Liver (tissue), 3 donors: ENCODE measurements at regions not wholly inside any gene's neighbourhood (a gene's known extent, or its start where the extent isn't known, plus 50 kb on each side); places are given as distances from the start of the nearest gene placed in this dataset.

ENCODE experiments used
- GABPA ChIP-seq, 2 donors: IDR thresholded peaks in 1 of 2; conservative IDR thresholded peaks in 1 of 2; 2 replicates each; pipeline ENCODE4 v1.6.1; 2016; ENCODE audit warnings: antibody characterized with exemption in 2 of 2, mild to moderate bottlenecking in 1 of 2, moderate library complexity in 1 of 2
- JUND ChIP-seq, 2 donors: IDR thresholded peaks; 2 replicates each; pipeline ENCODE4 v1.6.1; 2016; ENCODE audit warnings: antibody characterized with exemption in 2 of 2
- RXRA ChIP-seq, 2 donors: IDR thresholded peaks; 2 replicates each; pipeline ENCODE4 v1.6.1; 2017 to 2018; ENCODE audit warnings: antibody characterized with exemption in 2 of 2, mild to moderate bottlenecking in 1 of 2
- TF ChIP-seq, protein P1 (sequence below): fragments of 150-350 bp; IDR thresholded peaks from 2 replicates; pipeline ENCODE4 v1.5.1; 2017; ENCODE audit warnings: improper control_type of control experiment, low read depth, low read length; ENCODE audit not compliant: missing input control
- TF ChIP-seq, protein P2 (sequence below): IDR thresholded peaks from 2 replicates; pipeline ENCODE4 v1.6.1; 2016; ENCODE audit warnings: antibody characterized with exemption, mild to moderate bottlenecking
- donor health status: healthy.
- donor health status: healthy.

DNA sequence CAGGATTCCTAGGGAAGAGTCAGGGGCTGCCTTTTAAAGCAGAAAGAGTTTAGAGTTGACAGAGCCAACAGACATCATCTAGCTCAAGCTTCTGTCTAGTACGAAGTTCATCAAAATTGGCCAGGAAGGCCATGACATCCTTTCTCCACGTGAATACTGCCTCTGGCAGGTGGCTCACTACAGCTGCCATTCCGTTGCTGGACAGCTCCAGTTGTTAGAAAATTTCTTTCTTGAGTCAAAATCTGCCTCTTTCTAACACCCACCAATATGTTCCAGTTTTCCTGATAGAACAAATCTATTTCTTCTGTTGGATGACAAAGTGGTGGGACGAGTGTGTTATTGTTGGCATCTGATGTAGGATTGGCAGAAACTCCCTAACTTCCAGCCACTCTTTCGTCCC lies 154.9 kb downstream of the ADRA2A start:
- TF ChIP-seq, protein P1, sequence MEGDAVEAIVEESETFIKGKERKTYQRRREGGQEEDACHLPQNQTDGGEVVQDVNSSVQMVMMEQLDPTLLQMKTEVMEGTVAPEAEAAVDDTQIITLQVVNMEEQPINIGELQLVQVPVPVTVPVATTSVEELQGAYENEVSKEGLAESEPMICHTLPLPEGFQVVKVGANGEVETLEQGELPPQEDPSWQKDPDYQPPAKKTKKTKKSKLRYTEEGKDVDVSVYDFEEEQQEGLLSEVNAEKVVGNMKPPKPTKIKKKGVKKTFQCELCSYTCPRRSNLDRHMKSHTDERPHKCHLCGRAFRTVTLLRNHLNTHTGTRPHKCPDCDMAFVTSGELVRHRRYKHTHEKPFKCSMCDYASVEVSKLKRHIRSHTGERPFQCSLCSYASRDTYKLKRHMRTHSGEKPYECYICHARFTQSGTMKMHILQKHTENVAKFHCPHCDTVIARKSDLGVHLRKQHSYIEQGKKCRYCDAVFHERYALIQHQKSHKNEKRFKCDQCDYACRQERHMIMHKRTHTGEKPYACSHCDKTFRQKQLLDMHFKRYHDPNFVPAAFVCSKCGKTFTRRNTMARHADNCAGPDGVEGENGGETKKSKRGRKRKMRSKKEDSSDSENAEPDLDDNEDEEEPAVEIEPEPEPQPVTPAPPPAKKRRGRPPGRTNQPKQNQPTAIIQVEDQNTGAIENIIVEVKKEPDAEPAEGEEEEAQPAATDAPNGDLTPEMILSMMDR, result no peak
- TF ChIP-seq RXRA (IDR thresholded peaks at IDR 0.05), result no peak
- TF ChIP-seq GABPA (IDR thresholded peaks at IDR 0.05 in 1 of 2, conservative IDR thresholded peaks at IDR 0.05 in 1 of 2), result no peak
- TF ChIP-seq, protein P2, sequence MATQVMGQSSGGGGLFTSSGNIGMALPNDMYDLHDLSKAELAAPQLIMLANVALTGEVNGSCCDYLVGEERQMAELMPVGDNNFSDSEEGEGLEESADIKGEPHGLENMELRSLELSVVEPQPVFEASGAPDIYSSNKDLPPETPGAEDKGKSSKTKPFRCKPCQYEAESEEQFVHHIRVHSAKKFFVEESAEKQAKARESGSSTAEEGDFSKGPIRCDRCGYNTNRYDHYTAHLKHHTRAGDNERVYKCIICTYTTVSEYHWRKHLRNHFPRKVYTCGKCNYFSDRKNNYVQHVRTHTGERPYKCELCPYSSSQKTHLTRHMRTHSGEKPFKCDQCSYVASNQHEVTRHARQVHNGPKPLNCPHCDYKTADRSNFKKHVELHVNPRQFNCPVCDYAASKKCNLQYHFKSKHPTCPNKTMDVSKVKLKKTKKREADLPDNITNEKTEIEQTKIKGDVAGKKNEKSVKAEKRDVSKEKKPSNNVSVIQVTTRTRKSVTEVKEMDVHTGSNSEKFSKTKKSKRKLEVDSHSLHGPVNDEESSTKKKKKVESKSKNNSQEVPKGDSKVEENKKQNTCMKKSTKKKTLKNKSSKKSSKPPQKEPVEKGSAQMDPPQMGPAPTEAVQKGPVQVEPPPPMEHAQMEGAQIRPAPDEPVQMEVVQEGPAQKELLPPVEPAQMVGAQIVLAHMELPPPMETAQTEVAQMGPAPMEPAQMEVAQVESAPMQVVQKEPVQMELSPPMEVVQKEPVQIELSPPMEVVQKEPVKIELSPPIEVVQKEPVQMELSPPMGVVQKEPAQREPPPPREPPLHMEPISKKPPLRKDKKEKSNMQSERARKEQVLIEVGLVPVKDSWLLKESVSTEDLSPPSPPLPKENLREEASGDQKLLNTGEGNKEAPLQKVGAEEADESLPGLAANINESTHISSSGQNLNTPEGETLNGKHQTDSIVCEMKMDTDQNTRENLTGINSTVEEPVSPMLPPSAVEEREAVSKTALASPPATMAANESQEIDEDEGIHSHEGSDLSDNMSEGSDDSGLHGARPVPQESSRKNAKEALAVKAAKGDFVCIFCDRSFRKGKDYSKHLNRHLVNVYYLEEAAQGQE, result no peak
- TF ChIP-seq JUND (IDR thresholded peaks at IDR 0.05), result no peak
